Sigmoid colon (tissue), 6 donors: ENCODE measurements at regions not wholly inside any gene's neighbourhood (a gene's known extent, or its start where the extent isn't known, plus 50 kb on each side); places are given as distances from the start of the nearest gene placed in this dataset.

Experiments
- DNase-seq: peaks from one replicate; pipeline ENCODE4 v3.0.0-alpha.2; 2019
- H3K27ac ChIP-seq, 4 donors: fragments of 200-600 bp; sonication (generic); one replicate each; pipeline ENCODE4 v1.5.1; 2016 to 2019; ENCODE audit warnings: mild to moderate bottlenecking in 1 of 4
- H3K27me3 ChIP-seq, 3 donors: fragments of 200-600 bp; sonication (generic); one replicate each; pipeline ENCODE4 v1.5.1; 2019; ENCODE audit warnings: mild to moderate bottlenecking in 1 of 3
- H3K36me3 ChIP-seq, 4 donors: fragments of 200-600 bp; sonication (generic); one replicate each; pipeline ENCODE4 v1.5.1; 2016 to 2019
- H3K4me1 ChIP-seq, 4 donors: fragments of 200-600 bp; sonication (generic); one replicate each; pipeline ENCODE4 v1.5.1; 2017 to 2019
- H3K4me3 ChIP-seq, 4 donors: fragments of 200-600 bp; sonication (generic); one replicate each; pipeline ENCODE4 v1.5.1; 2017 to 2019; ENCODE audit warnings: mild to moderate bottlenecking in 2 of 4, moderate library complexity in 1 of 4
- H3K9me3 ChIP-seq, 4 donors: fragments of 200-600 bp in 3 of 4; sonication (generic) in 3 of 4; one replicate each; pipeline versions ENCODE4 v1.5.1 to v1.6.1; 2013 to 2019
- CTCF ChIP-seq, 4 experiments: fragments of 450-650 bp in 3 of 4; fragments of 200-600 bp in 1 of 4; IDR thresholded peaks; one replicate each; pipeline ENCODE4 v1.5.1; 2016 to 2019; ENCODE audit warnings: antibody characterized with exemption in 4 of 4, mild to moderate bottlenecking in 3 of 4, moderate library complexity in 2 of 4
- EP300 ChIP-seq, 4 donors: sonication (generic); formaldehyde crosslinking; IDR thresholded peaks; one replicate each; pipeline ENCODE4 v1.6.1; 2017; ENCODE audit warnings: antibody characterized with exemption in 4 of 4
- POLR2A ChIP-seq, 2 donors: fragments of 450-650 bp; IDR thresholded peaks; one replicate each; pipeline ENCODE4 v1.6.1; 2016; ENCODE audit warnings: antibody characterized with exemption in 2 of 2, mild to moderate bottlenecking in 2 of 2, moderate library complexity in 2 of 2
- POLR2AphosphoS5 ChIP-seq, 4 donors: sonication (generic); formaldehyde crosslinking; IDR thresholded peaks; one replicate each; pipeline ENCODE4 v1.6.1; 2017; ENCODE audit warnings: antibody characterized with exemption in 4 of 4
- WGBS, 2 donors: extraction: QIAGEN DNeasy Blood & Tissue Kit; methylation state at CpG; one replicate each; pipeline ENCODE4 v1.1.7; 2013; 5-methylcytosine and 5-hydroxymethylcytosine counted together
- intact Hi-C: fragments of 100-400 bp; cut with DNase I; formaldehyde crosslinking; loops from one replicate; pipeline ENCODE4 v1.15.1; 2023
- donor health status: healthy with polysubstance abuse.
- donor health status: healthy.

DNA sequence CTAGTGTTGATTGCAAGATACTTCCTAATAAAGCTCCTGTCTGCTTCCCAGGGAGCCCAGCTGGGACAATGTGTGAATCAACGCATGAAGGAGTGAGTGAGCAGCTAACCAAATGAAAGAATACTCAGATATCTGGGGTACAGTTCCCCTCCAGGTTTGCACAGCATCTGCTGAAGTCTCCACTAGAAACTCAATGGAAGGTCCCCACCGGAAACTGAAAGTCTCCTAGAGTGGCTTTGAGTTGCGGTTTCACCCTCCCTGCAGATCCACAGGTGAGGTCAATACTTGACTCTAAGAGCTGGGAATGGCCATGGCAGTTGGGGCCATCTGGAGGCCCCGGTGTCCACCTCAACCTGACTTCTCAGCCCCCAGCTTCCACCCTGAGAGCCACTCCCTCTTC, 198.2 kb upstream of the MSX2 start:
- Histone ChIP-seq H3K27ac (no peak overlapping the region), H3K27me3 (peaks cover 0 to 7% (median 0%) of the 10 kb centered on the region in 3 donors), H3K4me3 (no peak overlapping the region), H3K36me3 (no peaks in the 10 kb centered on the region), H3K9me3 (no peaks in the 10 kb centered on the region), H3K4me1 (no peaks in the 10 kb centered on the region)
- no peak for DNase-seq
- TF ChIP-seq POLR2AphosphoS5 (IDR thresholded peaks at IDR 0.05) = no peak
- no peak for TF ChIP-seq CTCF (IDR thresholded peaks at IDR 0.05)
- TF ChIP-seq POLR2A (IDR thresholded peaks at IDR 0.05) = no peak
- no peak for TF ChIP-seq EP300 (IDR thresholded peaks at IDR 0.05)
- 57 to 79% methylated on average over 4 of the region's 4 CpGs for WGBS, 2 donors
- intact Hi-C loops = no loop called here

DNA sequence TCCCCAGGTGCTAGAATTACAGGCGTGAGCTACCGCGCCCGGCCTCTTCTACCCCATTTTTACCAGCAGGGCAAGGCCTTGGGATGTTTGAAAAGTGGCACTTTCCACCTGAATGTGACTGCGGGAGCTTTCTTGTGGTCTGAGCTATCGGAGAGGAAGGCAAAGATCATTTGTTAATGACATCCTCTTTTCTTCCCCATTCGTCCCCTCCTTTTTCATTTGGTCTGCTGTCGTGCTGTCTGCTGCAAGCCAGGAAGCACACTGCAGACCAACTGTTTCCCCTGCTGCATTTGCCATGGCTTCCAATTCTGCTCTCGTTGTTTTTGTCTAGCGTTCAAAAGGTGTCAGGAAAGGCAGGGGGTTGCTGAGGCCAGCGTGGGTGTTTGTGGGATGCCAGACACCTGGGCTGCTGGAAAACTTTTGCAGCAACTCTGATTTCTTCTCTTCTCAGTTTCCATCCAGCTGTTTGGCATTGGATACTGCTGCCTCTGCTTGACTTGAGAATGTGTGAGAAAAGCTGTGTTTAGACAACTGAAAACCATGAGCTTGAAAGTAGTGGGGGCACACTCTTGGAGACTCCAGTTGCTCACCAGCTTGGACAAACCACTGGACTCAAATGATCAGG, 196.4 kb upstream of the MSX2 start:
- no peaks in the 10 kb centered on the region for H3K9me3 ChIP-seq
- intact Hi-C loops = no loop called here
- H3K36me3 ChIP-seq = no peaks in the 10 kb centered on the region
- peaks cover 0 to 6% (median 0%) of the 10 kb centered on the region in 4 donors for H3K4me1 ChIP-seq
- TF ChIP-seq EP300 (IDR thresholded peaks at IDR 0.05) (no peak), POLR2A (IDR thresholded peaks at IDR 0.05) (no peak), CTCF (IDR thresholded peaks at IDR 0.05) (no peak), POLR2AphosphoS5 (IDR thresholded peaks at IDR 0.05) (no peak)
- H3K27ac ChIP-seq = no peak overlapping the region
- H3K27me3 ChIP-seq = peaks cover 0 to 7% (median 0%) of the 10 kb centered on the region in 3 donors
- H3K4me3 ChIP-seq = no peak overlapping the region
- WGBS, 2 donors = 35 to 76% methylated on average over 11 of the region's 11 CpGs
- no peak for DNase-seq

- 74 to 84% methylated on average over 6 of the region's 6 CpGs for WGBS, 2 donors
- Histone ChIP-seq H3K4me1 (peaks cover 0 to 6% (median 0%) of the 10 kb centered on the region in 4 donors), H3K9me3 (no peaks in the 10 kb centered on the region), H3K4me3 (no peak overlapping the region), H3K27ac (no peak overlapping the region), H3K36me3 (no peaks in the 10 kb centered on the region), H3K27me3 (peaks cover 0 to 7% (median 0%) of the 10 kb centered on the region in 3 donors)
- no peak for DNase-seq
- no peak for TF ChIP-seq POLR2A (IDR thresholded peaks at IDR 0.05)
- TF ChIP-seq EP300 (IDR thresholded peaks at IDR 0.05) = no peak
- TF ChIP-seq POLR2AphosphoS5 (IDR thresholded peaks at IDR 0.05) = no peak
- TF ChIP-seq CTCF (IDR thresholded peaks at IDR 0.05) = no peak
- intact Hi-C loops = no loop called here
Measured at GRCh38 chr5:174528821-174529544, 195.4 kb upstream of the MSX2 start.

GRCh38 chr5:174529925-174530681, 194.3 kb upstream of the MSX2 start:
- Histone ChIP-seq H3K4me1 (peaks cover 0 to 6% (median 0%) of the 10 kb centered on the region in 4 donors), H3K4me3 (no peak overlapping the region), H3K36me3 (no peaks in the 10 kb centered on the region), H3K27me3 (peaks cover 0 to 7% (median 0%) of the 10 kb centered on the region in 3 donors), H3K9me3 (no peaks in the 10 kb centered on the region), H3K27ac (no peak overlapping the region)
- no peak for DNase-seq
- intact Hi-C loops = no loop called here
- 88 to 90% methylated on average over 9 of the region's 9 CpGs for WGBS, 2 donors
- no peak for TF ChIP-seq POLR2AphosphoS5 (IDR thresholded peaks at IDR 0.05)

DNA sequence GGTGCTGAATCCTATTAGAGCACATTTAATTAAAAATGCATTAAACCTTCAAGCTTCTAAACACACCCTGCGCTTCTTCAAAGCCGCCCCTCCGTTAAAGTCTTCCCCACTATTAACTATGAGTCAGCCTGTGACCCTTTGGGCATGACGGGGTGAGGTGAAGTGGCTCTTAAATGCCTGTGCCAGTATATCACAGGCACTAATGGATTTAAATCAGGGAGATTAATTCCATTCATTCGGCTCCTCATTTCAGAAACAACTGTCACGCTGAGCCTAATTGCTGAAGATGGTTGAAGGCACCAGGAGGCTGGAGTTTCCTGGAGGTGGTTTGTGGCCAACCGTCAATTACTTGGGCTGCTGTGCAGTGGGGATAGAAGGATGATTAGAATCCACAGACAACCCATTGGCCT, 192.6 kb upstream of the MSX2 start:
- peaks cover 0 to 7% (median 0%) of the 10 kb centered on the region in 3 donors for H3K27me3 ChIP-seq
- 64 to 82% methylated on average over 7 of the region's 7 CpGs for WGBS, 2 donors
- H3K9me3 ChIP-seq = no peaks in the 10 kb centered on the region
- TF ChIP-seq EP300 (IDR thresholded peaks at IDR 0.05) (no peak), POLR2A (IDR thresholded peaks at IDR 0.05) (no peak), CTCF (IDR thresholded peaks at IDR 0.05) (no peak), POLR2AphosphoS5 (IDR thresholded peaks at IDR 0.05) (no peak)
- H3K27ac ChIP-seq = no peak overlapping the region
- intact Hi-C loops = no loop called here
- peaks cover 0 to 6% (median 0%) of the 10 kb centered on the region in 4 donors for H3K4me1 ChIP-seq
- H3K36me3 ChIP-seq = no peaks in the 10 kb centered on the region
- H3K4me3 ChIP-seq = no peak overlapping the region
- no peak for DNase-seq
